ENCODE measurements at regions not wholly inside any gene's neighbourhood (a gene's known extent, or its start where the extent isn't known, plus 50 kb on each side); places are given as distances from the start of the nearest gene placed in this dataset.

- Histone ChIP-seq H3K27ac (no peak overlapping the region), H3K4me1 (no peaks in the 10 kb centered on the region), H3K9me3 (no peaks in the 10 kb centered on the region), H3K9ac (no peak overlapping the region), H3K27me3 (no peaks in the 10 kb centered on the region), H4K20me1 (no peaks in the 10 kb centered on the region), H3K36me3 (no peaks in the 10 kb centered on the region), H3K4me2 (no peak overlapping the region), H3K4me3 (no peak overlapping the region)
- TF ChIP-seq Cebpa-rat (IDR thresholded peaks at IDR 0.05): no peak
Observed at GRCh38 chr7:47142169-47142866, 439.6 kb downstream of the TNS3 start.

GRCh38 chr7:47132471-47132870, 449.4 kb downstream of the TNS3 start:
- no peaks in the 10 kb centered on the region for H3K36me3 ChIP-seq
- H3K9me3 ChIP-seq: no peaks in the 10 kb centered on the region
- TF ChIP-seq Cebpa-rat (IDR thresholded peaks at IDR 0.05): no peak
- no peaks in the 10 kb centered on the region for H4K20me1 ChIP-seq
- no peaks in the 10 kb centered on the region for H3K27me3 ChIP-seq
- H3K4me3 ChIP-seq: no peak overlapping the region
- H3K9ac ChIP-seq: no peak overlapping the region
- no peak overlapping the region for H3K4me2 ChIP-seq
- no peak overlapping the region for H3K27ac ChIP-seq
- H3K4me1 ChIP-seq: no peaks in the 10 kb centered on the region

- Histone ChIP-seq H3K27ac (no peak overlapping the region), H3K4me3 (no peak overlapping the region), H3K27me3 (no peaks in the 10 kb centered on the region), H3K4me2 (no peak overlapping the region), H3K36me3 (no peaks in the 10 kb centered on the region), H3K9ac (no peak overlapping the region), H3K4me1 (no peaks in the 10 kb centered on the region), H4K20me1 (no peaks in the 10 kb centered on the region), H3K9me3 (no peaks in the 10 kb centered on the region)
- no peak for TF ChIP-seq Cebpa-rat (IDR thresholded peaks at IDR 0.05)
Observed at GRCh38 chr7:47128700-47129099, 453.2 kb downstream of the TNS3 start.

GRCh38 chr7:47125529-47125928, 456.4 kb downstream of the TNS3 start:
- Histone ChIP-seq H3K4me1 (no peaks in the 10 kb centered on the region), H3K36me3 (no peaks in the 10 kb centered on the region), H3K4me3 (no peak overlapping the region), H3K27me3 (no peaks in the 10 kb centered on the region), H3K9me3 (no peaks in the 10 kb centered on the region), H3K27ac (no peak overlapping the region), H4K20me1 (no peaks in the 10 kb centered on the region), H3K4me2 (no peak overlapping the region), H3K9ac (no peak overlapping the region)
- no peak for TF ChIP-seq Cebpa-rat (IDR thresholded peaks at IDR 0.05)

GRCh38 chr7:47119261-47119865, 462.5 kb downstream of the TNS3 start:
- no peaks in the 10 kb centered on the region for H3K36me3 ChIP-seq
- no peak overlapping the region for H3K27ac ChIP-seq
- no peaks in the 10 kb centered on the region for H3K27me3 ChIP-seq
- no peak overlapping the region for H3K4me2 ChIP-seq
- TF ChIP-seq Cebpa-rat (IDR thresholded peaks at IDR 0.05): no peak
- H3K9me3 ChIP-seq: no peaks in the 10 kb centered on the region; the same call in 1 of the 2 replicates
- H3K4me3 ChIP-seq: no peak overlapping the region
- no peak overlapping the region for H3K9ac ChIP-seq
- no peaks in the 10 kb centered on the region for H4K20me1 ChIP-seq
- H3K4me1 ChIP-seq: peaks cover 8% of the 10 kb centered on the region

- no peak overlapping the region for H3K4me3 ChIP-seq
- no peak overlapping the region for H3K4me2 ChIP-seq
- H3K27me3 ChIP-seq: no peaks in the 10 kb centered on the region
- 0 out of 2 replicates have a peak, but pooled peaks cover 4% of the 10 kb centered on the region for H3K9me3 ChIP-seq
- H3K27ac ChIP-seq: no peak overlapping the region
- TF ChIP-seq Cebpa-rat (IDR thresholded peaks at IDR 0.05): no peak
- no peaks in the 10 kb centered on the region for H3K36me3 ChIP-seq
- H3K4me1 ChIP-seq: no peaks in the 10 kb centered on the region
- H4K20me1 ChIP-seq: no peaks in the 10 kb centered on the region
- no peak overlapping the region for H3K9ac ChIP-seq
Observed at GRCh38 chr7:47104206-47104549, 477.7 kb downstream of the TNS3 start.

- no peak overlapping the region for H3K4me2 ChIP-seq
- no peaks in the 10 kb centered on the region for H3K36me3 ChIP-seq
- no peak overlapping the region for H3K4me3 ChIP-seq
- no peaks in the 10 kb centered on the region for H4K20me1 ChIP-seq
- H3K27me3 ChIP-seq: no peaks in the 10 kb centered on the region
- H3K9me3 ChIP-seq: 0 out of 2 replicates have a peak, but pooled peaks cover 4% of the 10 kb centered on the region
- TF ChIP-seq Cebpa-rat (IDR thresholded peaks at IDR 0.05): no peak
- no peaks in the 10 kb centered on the region for H3K4me1 ChIP-seq
- no peak overlapping the region for H3K9ac ChIP-seq
- H3K27ac ChIP-seq: no peak overlapping the region
Observed at GRCh38 chr7:47103498-47104205, 478.3 kb downstream of the TNS3 start.

GRCh38 chr7:47102331-47102841, 479.5 kb downstream of the TNS3 start:
- Histone ChIP-seq H3K9me3 (0 out of 2 replicates have a peak, but pooled peaks cover 4% of the 10 kb centered on the region), H4K20me1 (no peaks in the 10 kb centered on the region), H3K36me3 (no peaks in the 10 kb centered on the region), H3K4me3 (no peak overlapping the region), H3K4me2 (no peak overlapping the region), H3K27me3 (no peaks in the 10 kb centered on the region), H3K9ac (no peak overlapping the region), H3K4me1 (no peaks in the 10 kb centered on the region; the same call in 1 of the 2 replicates), H3K27ac (no peak overlapping the region)
- no peak for TF ChIP-seq Cebpa-rat (IDR thresholded peaks at IDR 0.05)

- H3K4me1 ChIP-seq: no peaks in the 10 kb centered on the region; the same call in 1 of the 2 replicates
- no peak for TF ChIP-seq Cebpa-rat (IDR thresholded peaks at IDR 0.05)
- H3K9ac ChIP-seq: no peak overlapping the region
- no peak overlapping the region for H3K27ac ChIP-seq
- no peak overlapping the region for H3K4me3 ChIP-seq
- no peaks in the 10 kb centered on the region for H4K20me1 ChIP-seq
- no peaks in the 10 kb centered on the region for H3K27me3 ChIP-seq
- H3K4me2 ChIP-seq: no peak overlapping the region
- 0 out of 2 replicates have a peak, but pooled peaks cover 4% of the 10 kb centered on the region for H3K9me3 ChIP-seq
- no peaks in the 10 kb centered on the region for H3K36me3 ChIP-seq
Observed at GRCh38 chr7:47100817-47101435, 481.0 kb downstream of the TNS3 start.
